HG03060 (cell line): ENCODE measurements at regions not wholly inside any gene's neighbourhood (a gene's known extent, or its start where the extent isn't known, plus 50 kb on each side); places are given as distances from the start of the nearest gene placed in this dataset.

ENCODE experiments used
- ATAC-seq: cut with Tn5 transposase; IDR thresholded peaks from one replicate; pipeline ENCODE4 v1.9.1; 2021; ENCODE audit warnings: low read depth, moderate number of reproducible peaks; ENCODE audit not compliant: unreplicated experiment

- no peak for ATAC-seq
Observed at GRCh38 chr13:108360139-108360538, 90.6 kb downstream of the TNFSF13B start.

- ATAC-seq, result no peak
Observed at GRCh38 chr13:108361769-108362168, 92.3 kb downstream of the TNFSF13B start.

- no peak for ATAC-seq
Observed at GRCh38 chr13:108363666-108364065, 94.1 kb downstream of the TNFSF13B start.

GRCh38 chr13:108365255-108365654, 95.7 kb downstream of the TNFSF13B start:
- no peak for ATAC-seq

GRCh38 chr13:108368250-108368905, 98.9 kb downstream of the TNFSF13B start:
- ATAC-seq, result no peak

GRCh38 chr13:108369412-108369811, 99.9 kb downstream of the TNFSF13B start:
- ATAC-seq, result no peak

- ATAC-seq, result no peak
Observed at GRCh38 chr13:108375034-108375433, 105.5 kb downstream of the TNFSF13B start.

GRCh38 chr13:108375772-108376171, 106.3 kb downstream of the TNFSF13B start:
- ATAC-seq, result no peak

GRCh38 chr13:108376308-108376707, 106.8 kb downstream of the TNFSF13B start:
- no peak for ATAC-seq

- no peak for ATAC-seq
Observed at GRCh38 chr13:108377646-108378206, 108.2 kb downstream of the TNFSF13B start.

GRCh38 chr13:108383667-108384066, 114.1 kb downstream of the TNFSF13B start:
- ATAC-seq, result no peak

- no peak for ATAC-seq
Observed at GRCh38 chr13:108387156-108387555, 117.6 kb downstream of the TNFSF13B start.

GRCh38 chr13:108402850-108403249, 133.3 kb downstream of the TNFSF13B start:
- no peak for ATAC-seq

- ATAC-seq, result no peak
Observed at GRCh38 chr13:108407495-108407894, 138.0 kb downstream of the TNFSF13B start.

- no peak for ATAC-seq
Observed at GRCh38 chr13:108408672-108409071, 139.2 kb downstream of the TNFSF13B start.

- ATAC-seq, result no peak
Observed at GRCh38 chr13:108409730-108410129, 140.2 kb downstream of the TNFSF13B start.

GRCh38 chr13:108419768-108420167, 150.2 kb downstream of the TNFSF13B start:
- ATAC-seq, result no peak

- no peak for ATAC-seq
Observed at GRCh38 chr13:108425056-108425455, 155.5 kb downstream of the TNFSF13B start.

GRCh38 chr13:108426893-108427292, 157.4 kb downstream of the TNFSF13B start:
- ATAC-seq, result no peak

- no peak for ATAC-seq
Observed at GRCh38 chr13:108427355-108427754, 157.8 kb downstream of the TNFSF13B start.

- no peak for ATAC-seq
Observed at GRCh38 chr13:108428691-108429090, 159.2 kb downstream of the TNFSF13B start.

GRCh38 chr13:108433976-108434755, 164.6 kb downstream of the TNFSF13B start:
- ATAC-seq, result no peak
